ENCODE measurements at regions not wholly inside any gene's neighbourhood (a gene's known extent, or its start where the extent isn't known, plus 50 kb on each side); places are given as distances from the start of the nearest gene placed in this dataset.
A peak's percentile ranks its signal among the peaks of the same experiment; 100 is the strongest.

DNA sequence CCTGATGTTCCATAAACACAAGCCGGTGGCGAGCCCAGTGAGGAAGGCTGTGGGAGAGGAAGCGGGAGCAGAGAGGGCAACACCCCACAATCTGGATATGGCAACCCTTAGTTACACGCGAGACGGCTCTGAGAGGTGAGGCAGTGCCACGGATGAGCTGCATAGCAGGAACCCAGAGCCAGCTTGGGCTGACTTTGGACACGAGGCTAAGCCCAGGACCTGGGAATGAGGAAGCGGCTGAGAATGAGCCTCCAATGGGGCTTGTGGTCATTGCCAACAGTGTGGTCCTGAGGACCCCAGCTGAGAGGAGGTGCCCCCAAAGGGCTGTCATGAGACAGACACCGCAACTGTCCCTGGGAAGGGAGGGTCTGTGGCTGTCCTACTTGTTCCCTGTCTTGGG, 160.0 kb upstream of the SMIM23 start:
- TF ChIP-seq POLR2AphosphoS5 (IDR thresholded peaks at IDR 0.05) = no peak
- no peak for TF ChIP-seq POLR2A (IDR thresholded peaks at IDR 0.05)
- TF ChIP-seq EP300 (IDR thresholded peaks at IDR 0.05) = no peak
- TF ChIP-seq, protein P1, sequence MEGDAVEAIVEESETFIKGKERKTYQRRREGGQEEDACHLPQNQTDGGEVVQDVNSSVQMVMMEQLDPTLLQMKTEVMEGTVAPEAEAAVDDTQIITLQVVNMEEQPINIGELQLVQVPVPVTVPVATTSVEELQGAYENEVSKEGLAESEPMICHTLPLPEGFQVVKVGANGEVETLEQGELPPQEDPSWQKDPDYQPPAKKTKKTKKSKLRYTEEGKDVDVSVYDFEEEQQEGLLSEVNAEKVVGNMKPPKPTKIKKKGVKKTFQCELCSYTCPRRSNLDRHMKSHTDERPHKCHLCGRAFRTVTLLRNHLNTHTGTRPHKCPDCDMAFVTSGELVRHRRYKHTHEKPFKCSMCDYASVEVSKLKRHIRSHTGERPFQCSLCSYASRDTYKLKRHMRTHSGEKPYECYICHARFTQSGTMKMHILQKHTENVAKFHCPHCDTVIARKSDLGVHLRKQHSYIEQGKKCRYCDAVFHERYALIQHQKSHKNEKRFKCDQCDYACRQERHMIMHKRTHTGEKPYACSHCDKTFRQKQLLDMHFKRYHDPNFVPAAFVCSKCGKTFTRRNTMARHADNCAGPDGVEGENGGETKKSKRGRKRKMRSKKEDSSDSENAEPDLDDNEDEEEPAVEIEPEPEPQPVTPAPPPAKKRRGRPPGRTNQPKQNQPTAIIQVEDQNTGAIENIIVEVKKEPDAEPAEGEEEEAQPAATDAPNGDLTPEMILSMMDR (IDR thresholded peaks at IDR 0.05) = no peak
- WGBS, 2 donors = 76 to 85% methylated on average over 9 to 10 of the region's 10 CpGs
- no peaks in the 10 kb centered on the region for H3K9me3 ChIP-seq
- ATAC-seq (ENCODE audit: low FRiP score in 2 of 2) = no peak
- H3K36me3 ChIP-seq = no peaks in the 10 kb centered on the region
- no peak overlapping the region for H3K4me3 ChIP-seq
- no peak overlapping the region for H3K27ac ChIP-seq
- DNase-seq = no peak
- peaks cover 8 to 20% (median 15%) of the 10 kb centered on the region in 4 donors for H3K4me1 ChIP-seq
- H3K27me3 ChIP-seq = no peaks in the 10 kb centered on the region

DNA sequence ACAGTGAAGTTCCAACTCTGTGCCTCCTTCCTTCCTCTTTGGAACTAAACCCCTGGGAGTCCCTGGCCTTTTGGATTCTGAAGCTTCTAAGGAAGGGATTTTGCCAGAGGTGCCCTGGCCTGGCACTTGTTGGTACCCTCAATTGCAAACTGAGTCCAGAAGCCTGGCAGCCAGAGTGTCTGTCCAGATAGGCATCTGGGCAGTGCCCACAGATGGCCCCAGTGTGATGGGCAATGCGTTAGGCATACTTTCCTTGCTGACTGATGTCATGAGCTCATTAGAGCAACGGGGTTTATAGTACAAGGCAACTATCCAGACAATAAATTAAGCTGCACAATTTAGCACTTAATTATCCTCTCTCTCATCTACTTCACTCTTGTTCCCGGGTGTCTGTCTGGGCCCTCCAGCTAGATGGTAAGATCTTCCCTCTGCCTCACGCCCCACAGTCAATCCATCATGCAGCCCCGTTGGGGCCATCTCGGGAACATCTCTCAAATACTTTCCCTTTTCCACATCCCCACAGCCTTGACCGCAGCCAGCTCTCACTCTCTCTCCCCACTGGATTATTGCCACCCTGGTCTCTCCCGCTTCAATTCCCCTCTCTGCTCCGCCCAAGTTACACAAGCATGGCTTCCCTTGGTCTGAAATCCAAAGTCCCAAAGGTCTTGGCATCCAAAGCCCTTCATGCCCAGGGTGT, 157.5 kb upstream of the SMIM23 start:
- peak in 1 of 2 donors; percentile 43 for ATAC-seq (ENCODE audit: low FRiP score in 2 of 2)
- WGBS, 2 donors = 67 to 74% methylated on average over 9 of the region's 9 CpGs
- Histone ChIP-seq H3K4me3 (no peak overlapping the region), H3K36me3 (no peaks in the 10 kb centered on the region), H3K27ac (no peak overlapping the region), H3K9me3 (no peaks in the 10 kb centered on the region), H3K27me3 (no peaks in the 10 kb centered on the region), H3K4me1 (peaks cover 8 to 20% (median 15%) of the 10 kb centered on the region in 4 donors)
- no peak for TF ChIP-seq EP300 (IDR thresholded peaks at IDR 0.05)
- TF ChIP-seq POLR2A (IDR thresholded peaks at IDR 0.05) = no peak
- no peak for TF ChIP-seq POLR2AphosphoS5 (IDR thresholded peaks at IDR 0.05)
- TF ChIP-seq, protein P1 (IDR thresholded peaks at IDR 0.05) = no peak
- no peak for DNase-seq

DNA sequence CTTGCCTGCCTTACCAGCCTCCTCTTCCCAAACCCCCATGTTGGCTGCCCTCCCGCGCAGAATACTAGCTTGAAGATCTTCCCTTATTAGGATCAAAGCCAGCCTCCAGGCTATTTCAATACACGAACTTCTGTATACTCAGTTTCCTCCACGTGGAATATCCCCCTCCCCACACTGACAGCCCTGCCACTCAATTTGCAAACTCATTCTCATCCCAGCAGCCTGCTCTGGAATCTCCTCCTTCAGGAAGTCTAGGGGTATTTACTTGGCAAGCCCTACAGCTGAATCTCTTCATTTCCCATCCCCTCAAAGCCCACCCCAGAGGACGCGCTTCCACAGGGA, 157.0 kb upstream of the SMIM23 start:
- Histone ChIP-seq H3K9me3 (no peaks in the 10 kb centered on the region), H3K4me3 (no peak overlapping the region), H3K27ac (no peak overlapping the region), H3K36me3 (no peaks in the 10 kb centered on the region), H3K4me1 (peaks cover 8 to 20% (median 15%) of the 10 kb centered on the region in 4 donors), H3K27me3 (no peaks in the 10 kb centered on the region)
- no peak for TF ChIP-seq POLR2A (IDR thresholded peaks at IDR 0.05)
- TF ChIP-seq, protein P1 (IDR thresholded peaks at IDR 0.05) = no peak
- TF ChIP-seq EP300 (IDR thresholded peaks at IDR 0.05) = no peak
- TF ChIP-seq POLR2AphosphoS5 (IDR thresholded peaks at IDR 0.05) = no peak
- WGBS, 2 donors = 63 to 66% methylated on average over 6 of the region's 6 CpGs
- DNase-seq (no peak), ATAC-seq (ENCODE audit: low FRiP score in 2 of 2) (no peak)

DNA sequence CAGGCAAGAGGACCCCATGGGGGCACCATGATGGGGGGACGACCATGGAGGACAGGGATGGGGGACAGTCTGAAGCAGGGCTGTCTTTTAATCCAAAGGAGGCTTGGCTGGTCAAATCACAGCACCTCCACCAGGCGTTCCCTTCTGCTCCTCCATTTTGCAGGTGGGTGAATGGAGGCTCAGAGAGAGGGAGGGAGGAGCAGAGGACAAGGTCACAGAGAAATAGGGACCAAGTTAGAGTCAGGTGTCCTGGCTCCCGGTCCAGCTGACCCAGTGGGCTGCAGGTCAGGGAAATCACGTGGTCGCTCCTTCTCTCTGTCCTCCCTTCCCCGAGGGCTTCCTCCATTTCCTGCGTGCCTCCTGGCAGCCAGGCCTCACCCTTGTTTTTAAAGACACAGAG, 156.4 kb upstream of the SMIM23 start:
- ATAC-seq (ENCODE audit: low FRiP score in 2 of 2) (no peak), DNase-seq (peak in 1 of 2 donors; percentile 37)
- Histone ChIP-seq H3K9me3 (no peaks in the 10 kb centered on the region), H3K27me3 (no peaks in the 10 kb centered on the region), H3K36me3 (no peaks in the 10 kb centered on the region), H3K27ac (no peak overlapping the region), H3K4me3 (no peak overlapping the region), H3K4me1 (peaks cover 9 to 21% (median 15%) of the 10 kb centered on the region in 4 donors)
- 34% methylated on average over 7 of the region's 7 CpGs for WGBS, 2 donors
- TF ChIP-seq, protein P1 (IDR thresholded peaks at IDR 0.05) = no peak
- TF ChIP-seq EP300 (IDR thresholded peaks at IDR 0.05) (no peak), POLR2AphosphoS5 (IDR thresholded peaks at IDR 0.05) (no peak), POLR2A (IDR thresholded peaks at IDR 0.05) (no peak)
